Motor neuron (in vitro differentiated cells): ENCODE measurements at regions not wholly inside any gene's neighbourhood (a gene's known extent, or its start where the extent isn't known, plus 50 kb on each side); places are given as distances from the start of the nearest gene placed in this dataset.

Experiments used
- ATAC-seq, 8 experiments: fragments of 200-7000 bp; cut with Tn5 transposase; replicated peaks in 6 of 8; 2 replicates each; pipeline ENCODE4 v1.8.0; 2021; ENCODE audit warnings: mild to moderate bottlenecking in 8 of 8, moderate library complexity in 8 of 8
- H3K27ac ChIP-seq, 2 donors: fragments of 250-450 bp; sonication (Bioruptor Pico); 2 replicates each; pipeline ENCODE4 v1.9.0; 2021; ENCODE audit warnings: antibody characterized with exemption in 2 of 2, mild to moderate bottlenecking in 2 of 2, moderate library complexity in 1 of 2
- H3K4me1 ChIP-seq, 2 donors: fragments of 250-450 bp; sonication (Bioruptor Pico); replicated peaks in 1 of 2; 2 replicates each; pipeline ENCODE4 v1.6.1; 2021; ENCODE audit warnings: antibody characterized with exemption in 2 of 2, mild to moderate bottlenecking in 2 of 2, moderate library complexity in 1 of 2
- H3K4me3 ChIP-seq, 5 donors: fragments of 250-450 bp; sonication (Bioruptor Pico); 2 replicates each; pipeline ENCODE4 v1.9.0; 2021; ENCODE audit warnings: antibody characterized with exemption in 5 of 5, mild to moderate bottlenecking in 5 of 5, moderate library complexity in 4 of 5
- WGBS, 10 experiments: fragments of 450-650 bp; shearing (Covaris generic); methylation state at CpG; one replicate each; pipeline ENCODE4 v1.0.0; 2022; 5-methylcytosine and 5-hydroxymethylcytosine counted together
- in situ Hi-C, 9 experiments: fragments of 400-800 bp; cut with MboI; loops; one replicate each; pipeline ENCODE4 v1.15.0; 2021; ENCODE audit warnings: low sequenced_read_pairs in 9 of 9, low pct_unique_long_range_greater_than_20kb in 2 of 9; ENCODE audit not compliant: unreplicated experiment in 9 of 9

GRCh38 chr14:76919431-76920330 is 93.5 kb downstream of the LRRC74A start:
- Histone ChIP-seq H3K4me1 (peaks cover 79 to 86% of the 10 kb centered on the region in 2 donors), H3K4me3 (peak overlapping the region in 3 of 5 donors; percentile 0 to 8 (median 7)), H3K27ac (peak overlapping the region; percentile 94 to 98)
- 0 to 24% (median 12%) methylated on average over 1 to 11 of the region's 21 CpGs; no CpG with 5 or more reads in 2 of the 10 experiments for WGBS, 10 experiments
- peak; percentile 19 to 70 (median 60) for ATAC-seq
- in situ Hi-C loops = loop anchor here in 7 of 9 experiments (10.0 to 25.0 kb wide), 2 partner anchors 135 to 143 kb away; no protein-coding TSS in a partner anchor
